SK-N-SH (cell line): ENCODE measurements at regions not wholly inside any gene's neighbourhood (a gene's known extent, or its start where the extent isn't known, plus 50 kb on each side); places are given as distances from the start of the nearest gene placed in this dataset.
"Not testable (repeated sequence)": the region's sequence is repeated elsewhere in the genome, so short reads cannot be mapped to it uniquely, and the experiment has no call there.

Experiments
- CTCF ChIA-PET: fragments of 300-600, 350-600 bp; formaldehyde crosslinking; extraction: SDS; loops from one replicate; lab custom pipeline; 2021; lab: Yijun Ruan, JAX
- POLR2A ChIA-PET: fragments of 350-600 bp; sonication (Branson Sonifier 250); formaldehyde crosslinking; extraction: SDS; loops from one replicate; lab custom pipeline; 2020; ENCODE audit warnings: antibody characterized with exemption, inconsistent platforms; lab: Yijun Ruan, JAX
- DNase-seq: peaks from one replicate; pipeline ENCODE4 v3.0.0; 2012
- H2AFZ ChIP-seq: fragments of 200-600 bp; sonication (generic); 2 replicates; pipeline ENCODE4 v1.8.1; 2016; ENCODE audit warnings: antibody characterized with exemption, mild to moderate bottlenecking, low read depth
- H3F3A ChIP-seq: fragments of 200-600 bp; sonication (generic); replicated peaks from 2 replicates; pipeline ENCODE3; 2016; ENCODE audit warnings: antibody characterized with exemption, mild to moderate bottlenecking; ENCODE audit not compliant: insufficient read depth
- H3K27ac ChIP-seq, 2 experiments: fragments of 200-500 bp in 1 of 2; fragments of 200-600 bp in 1 of 2; sonication (Bioruptor generic) in 1 of 2; sonication (generic), shearing (Covaris generic) in 1 of 2; 2 replicates each; pipeline versions ENCODE4 v1.5.1 to v1.6.1; 2014 to 2016; ENCODE audit warnings: low read depth in 2 of 2, inconsistent platforms in 1 of 2, low read length in 1 of 2, mild to moderate bottlenecking in 1 of 2, mixed read lengths in 1 of 2
- H3K27me3 ChIP-seq: fragments of 200-600 bp; sonication (generic), shearing (Covaris generic); 2 replicates; pipeline ENCODE4 v1.6.1; 2016; ENCODE audit warnings: mixed run types; ENCODE audit not compliant: insufficient read depth
- H3K36me3 ChIP-seq, 2 experiments: fragments of 200-500 bp in 1 of 2; fragments of 200-600 bp in 1 of 2; sonication (Bioruptor generic) in 1 of 2; sonication (generic) in 1 of 2; replicated peaks in 1 of 2; 2 replicates each; pipeline versions ENCODE3 to v1.5.1; 2014 to 2016; ENCODE audit warnings: low read length in 1 of 2, mild to moderate bottlenecking in 1 of 2; ENCODE audit not compliant: insufficient read depth in 2 of 2, control insufficient read depth in 1 of 2
- H3K4me1 ChIP-seq, 2 experiments: fragments of 200-500 bp in 1 of 2; fragments of 200-600 bp in 1 of 2; sonication (Bioruptor generic) in 1 of 2; sonication (generic), shearing (Covaris generic) in 1 of 2; 2 replicates each; pipeline versions ENCODE4 v1.5.1 to v1.6.1; 2014 to 2016; ENCODE audit warnings: low read depth in 1 of 2, low read length in 1 of 2, mixed run types in 1 of 2; ENCODE audit not compliant: insufficient read depth in 2 of 2, control insufficient read depth in 1 of 2
- H3K4me2 ChIP-seq: fragments of 200-600 bp; sonication (generic), shearing (Covaris generic); 2 replicates; pipeline ENCODE4 v1.6.1; 2017; ENCODE audit warnings: mixed run types
- H3K4me3 ChIP-seq, 2 experiments: fragments of 200-500 bp in 1 of 2; fragments of 200-600 bp in 1 of 2; sonication (Bioruptor generic) in 1 of 2; sonication (generic), shearing (Covaris generic) in 1 of 2; 2 replicates each; pipeline versions ENCODE4 v1.5.1 to v1.8.1; 2014 to 2016; ENCODE audit warnings: low read depth in 2 of 2, inconsistent platforms in 1 of 2, low read length in 1 of 2, mild to moderate bottlenecking in 1 of 2, mixed read lengths in 1 of 2, moderate library complexity in 1 of 2
- H3K79me2 ChIP-seq: fragments of 200-600 bp; sonication (generic); 2 replicates; pipeline ENCODE4 v1.8.1; 2017; ENCODE audit warnings: mild to moderate bottlenecking; ENCODE audit not compliant: insufficient read depth
- H3K9ac ChIP-seq: fragments of 200-600 bp; sonication (generic); 2 replicates; pipeline ENCODE4 v1.6.1; 2017; ENCODE audit warnings: mixed run types
- H3K9me2 ChIP-seq: fragments of 200-600 bp; sonication (generic); 2 replicates; pipeline ENCODE4 v1.6.1; 2017; ENCODE audit warnings: mixed run types
- H3K9me3 ChIP-seq: fragments of 200-600 bp; sonication (generic); 2 replicates; pipeline ENCODE4 v1.6.1; 2017; ENCODE audit warnings: mixed run types, mild to moderate bottlenecking, moderate library complexity
- H4K20me1 ChIP-seq: fragments of 200-600 bp; sonication (generic); 2 replicates; pipeline ENCODE4 v1.6.1; 2017; ENCODE audit warnings: mild to moderate bottlenecking, mixed run types; ENCODE audit not compliant: insufficient read depth
- EP300 ChIP-seq, 2 experiments: IDR thresholded peaks; 2 replicates each; pipeline versions ENCODE4 v1.4.0 to v1.6.1; 2012; ENCODE audit warnings: borderline replicate concordance in 1 of 2, low read depth in 1 of 2, low read length in 1 of 2
- FOSL2 ChIP-seq: IDR thresholded peaks from 2 replicates; pipeline ENCODE4 v1.4.0; 2012; ENCODE audit warnings: low read depth, mild to moderate bottlenecking, moderate library complexity, borderline replicate concordance
- FOXM1 ChIP-seq: IDR thresholded peaks from 2 replicates; pipeline ENCODE4 v1.4.0; 2012; ENCODE audit warnings: low read depth, mild to moderate bottlenecking
- GABPA ChIP-seq: IDR thresholded peaks from 2 replicates; pipeline ENCODE4 v1.4.0; 2012; ENCODE audit warnings: low read depth, mild to moderate bottlenecking
- JUND ChIP-seq: IDR thresholded peaks from 2 replicates; pipeline ENCODE4 v1.4.0; 2012
- MXI1 ChIP-seq: IDR thresholded peaks from 2 replicates; pipeline ENCODE4 v1.6.1; 2012; ENCODE audit warnings: mild to moderate bottlenecking, low read depth, low read length, improper control_type of control experiment
- NFIC ChIP-seq: IDR thresholded peaks from 2 replicates; pipeline ENCODE4 v1.4.0; 2012; ENCODE audit warnings: borderline replicate concordance
- RAD21 ChIP-seq: IDR thresholded peaks from 2 replicates; pipeline ENCODE4 v1.6.1; 2012; ENCODE audit warnings: mild to moderate bottlenecking, low read length
- SIN3A ChIP-seq: IDR thresholded peaks from 2 replicates; pipeline ENCODE4 v1.6.1; 2012; ENCODE audit warnings: low read depth, mild to moderate bottlenecking, low read length, moderate library complexity, borderline replicate concordance
- SMC3 ChIP-seq: IDR thresholded peaks from 2 replicates; pipeline ENCODE4 v1.6.1; 2012; ENCODE audit warnings: low read depth, low read length, improper control_type of control experiment
- TCF12 ChIP-seq: IDR thresholded peaks from 2 replicates; pipeline ENCODE4 v1.4.0; 2012
- WGBS: methylation state at CpG from one replicate; pipeline ENCODE4 v1.1.6; 2017; ENCODE audit warnings: low lambda C conversion rate; 5-methylcytosine and 5-hydroxymethylcytosine counted together
- TF ChIP-seq, protein P1 (sequence below): fragments of 200-600 bp; sonication (generic); IDR thresholded peaks from 2 replicates; pipeline ENCODE4 v1.6.1; 2017; ENCODE audit warnings: antibody characterized with exemption, mild to moderate bottlenecking, moderate library complexity
- TF ChIP-seq, protein P2 (sequence below): fragments of 150-350 bp; IDR thresholded peaks from 2 replicates; pipeline ENCODE4 v1.6.1; 2017; ENCODE audit warnings: antibody characterized with exemption, low read length, low read depth, borderline replicate concordance
- TF ChIP-seq, protein P3 (sequence below): fragments of 150-350 bp; IDR thresholded peaks from 2 replicates; pipeline ENCODE4 v1.6.1; 2016; ENCODE audit warnings: mild to moderate bottlenecking, low read depth, low read length
- TF ChIP-seq, protein P4 (sequence below): IDR thresholded peaks from 2 replicates; pipeline ENCODE4; 2012
- TF ChIP-seq, protein P5 (sequence below): IDR thresholded peaks from 2 replicates; pipeline ENCODE4 v1.4.0; 2012; ENCODE audit warnings: low read depth
- TF ChIP-seq, protein P6 (sequence below): IDR thresholded peaks from 2 replicates; pipeline ENCODE4 v1.4.0; 2012; ENCODE audit warnings: low read depth, borderline replicate concordance

DNA sequence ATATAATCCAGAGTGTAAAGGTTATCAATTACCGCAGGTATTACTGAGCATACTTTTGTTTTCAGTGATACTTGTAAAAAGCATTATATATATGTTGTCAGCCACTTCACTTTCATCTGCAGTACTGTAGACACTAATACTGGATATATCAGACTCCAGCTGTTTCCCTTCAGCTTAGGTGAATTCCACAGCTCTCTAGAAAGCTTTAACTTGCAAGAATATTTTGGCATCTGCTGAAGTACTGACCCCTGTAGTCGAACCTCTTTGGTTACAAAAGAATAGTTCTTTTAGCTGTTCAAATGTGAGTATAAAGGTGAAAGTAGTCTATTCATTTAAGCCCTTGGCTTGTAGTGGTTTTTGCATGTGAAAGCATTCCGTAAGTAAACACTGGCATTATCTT, 1222.7 kb upstream of the TENM3 start (continued):
- TF ChIP-seq JUND = no peak
- no peak for TF ChIP-seq MXI1

DNA sequence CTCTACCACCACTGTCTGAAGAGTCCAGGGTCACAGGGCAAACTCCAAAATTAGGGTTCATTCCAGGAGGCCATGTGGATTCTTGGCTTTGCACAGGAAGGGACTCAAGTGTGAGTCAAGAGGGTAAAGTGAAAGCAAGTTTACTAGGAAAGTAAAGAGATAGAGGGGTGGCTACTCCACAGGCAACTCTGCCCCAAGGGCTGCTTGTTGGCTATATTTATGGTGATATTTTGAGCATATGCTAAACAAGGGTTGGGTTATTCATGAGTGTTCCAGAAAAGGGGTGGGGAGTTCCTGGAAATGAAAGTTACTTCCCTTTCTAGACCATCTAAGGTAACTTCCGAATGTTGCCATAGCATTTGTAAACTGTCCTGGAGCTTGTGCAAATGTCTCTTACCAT, 1222.0 kb upstream of the TENM3 start:
- no peaks in the 10 kb centered on the region for H3K27me3 ChIP-seq
- no peaks in the 10 kb centered on the region for H3K9me3 ChIP-seq
- H3K4me2 ChIP-seq = no peak overlapping the region
- DNase-seq = no peak
- H4K20me1 ChIP-seq = no peaks in the 10 kb centered on the region
- no peak overlapping the region for H3K9ac ChIP-seq
- no peaks in the 10 kb centered on the region for H3K9me2 ChIP-seq
- no peaks in the 10 kb centered on the region for H3F3A ChIP-seq
- no peaks in the 10 kb centered on the region for H3K36me3 ChIP-seq
- no peaks in the 10 kb centered on the region for H3K4me1 ChIP-seq
- no peak overlapping the region for H3K27ac ChIP-seq
- no peaks in the 10 kb centered on the region for H3K79me2 ChIP-seq
- ChIA-PET POLR2A (no interaction called here), CTCF (no interaction called here)
- 58% methylated on average over 1 of the region's 1 CpG for WGBS
- H2AFZ ChIP-seq = no peak overlapping the region
- H3K4me3 ChIP-seq = no peak overlapping the region
- no peak for TF ChIP-seq TCF12
- no peak for TF ChIP-seq RAD21
- TF ChIP-seq JUND = no peak
- no peak for TF ChIP-seq FOSL2
- TF ChIP-seq FOXM1 = no peak
- TF ChIP-seq, protein P1, sequence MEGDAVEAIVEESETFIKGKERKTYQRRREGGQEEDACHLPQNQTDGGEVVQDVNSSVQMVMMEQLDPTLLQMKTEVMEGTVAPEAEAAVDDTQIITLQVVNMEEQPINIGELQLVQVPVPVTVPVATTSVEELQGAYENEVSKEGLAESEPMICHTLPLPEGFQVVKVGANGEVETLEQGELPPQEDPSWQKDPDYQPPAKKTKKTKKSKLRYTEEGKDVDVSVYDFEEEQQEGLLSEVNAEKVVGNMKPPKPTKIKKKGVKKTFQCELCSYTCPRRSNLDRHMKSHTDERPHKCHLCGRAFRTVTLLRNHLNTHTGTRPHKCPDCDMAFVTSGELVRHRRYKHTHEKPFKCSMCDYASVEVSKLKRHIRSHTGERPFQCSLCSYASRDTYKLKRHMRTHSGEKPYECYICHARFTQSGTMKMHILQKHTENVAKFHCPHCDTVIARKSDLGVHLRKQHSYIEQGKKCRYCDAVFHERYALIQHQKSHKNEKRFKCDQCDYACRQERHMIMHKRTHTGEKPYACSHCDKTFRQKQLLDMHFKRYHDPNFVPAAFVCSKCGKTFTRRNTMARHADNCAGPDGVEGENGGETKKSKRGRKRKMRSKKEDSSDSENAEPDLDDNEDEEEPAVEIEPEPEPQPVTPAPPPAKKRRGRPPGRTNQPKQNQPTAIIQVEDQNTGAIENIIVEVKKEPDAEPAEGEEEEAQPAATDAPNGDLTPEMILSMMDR = no peak
- no peak for TF ChIP-seq GABPA
- no peak for TF ChIP-seq SMC3
- no peak for TF ChIP-seq MXI1
- no peak for TF ChIP-seq NFIC
- TF ChIP-seq, protein P2, sequence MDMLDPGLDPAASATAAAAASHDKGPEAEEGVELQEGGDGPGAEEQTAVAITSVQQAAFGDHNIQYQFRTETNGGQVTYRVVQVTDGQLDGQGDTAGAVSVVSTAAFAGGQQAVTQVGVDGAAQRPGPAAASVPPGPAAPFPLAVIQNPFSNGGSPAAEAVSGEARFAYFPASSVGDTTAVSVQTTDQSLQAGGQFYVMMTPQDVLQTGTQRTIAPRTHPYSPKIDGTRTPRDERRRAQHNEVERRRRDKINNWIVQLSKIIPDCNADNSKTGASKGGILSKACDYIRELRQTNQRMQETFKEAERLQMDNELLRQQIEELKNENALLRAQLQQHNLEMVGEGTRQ = no peak
- TF ChIP-seq EP300 (IDR thresholded peaks at IDR 0.05; ENCODE audit: borderline replicate concordance in 1 of 2, low read depth in 1 of 2, low read length in 1 of 2) = no peak
- TF ChIP-seq, protein P3, sequence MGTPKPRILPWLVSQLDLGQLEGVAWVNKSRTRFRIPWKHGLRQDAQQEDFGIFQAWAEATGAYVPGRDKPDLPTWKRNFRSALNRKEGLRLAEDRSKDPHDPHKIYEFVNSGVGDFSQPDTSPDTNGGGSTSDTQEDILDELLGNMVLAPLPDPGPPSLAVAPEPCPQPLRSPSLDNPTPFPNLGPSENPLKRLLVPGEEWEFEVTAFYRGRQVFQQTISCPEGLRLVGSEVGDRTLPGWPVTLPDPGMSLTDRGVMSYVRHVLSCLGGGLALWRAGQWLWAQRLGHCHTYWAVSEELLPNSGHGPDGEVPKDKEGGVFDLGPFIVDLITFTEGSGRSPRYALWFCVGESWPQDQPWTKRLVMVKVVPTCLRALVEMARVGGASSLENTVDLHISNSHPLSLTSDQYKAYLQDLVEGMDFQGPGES = no peak
- TF ChIP-seq, protein P4, sequence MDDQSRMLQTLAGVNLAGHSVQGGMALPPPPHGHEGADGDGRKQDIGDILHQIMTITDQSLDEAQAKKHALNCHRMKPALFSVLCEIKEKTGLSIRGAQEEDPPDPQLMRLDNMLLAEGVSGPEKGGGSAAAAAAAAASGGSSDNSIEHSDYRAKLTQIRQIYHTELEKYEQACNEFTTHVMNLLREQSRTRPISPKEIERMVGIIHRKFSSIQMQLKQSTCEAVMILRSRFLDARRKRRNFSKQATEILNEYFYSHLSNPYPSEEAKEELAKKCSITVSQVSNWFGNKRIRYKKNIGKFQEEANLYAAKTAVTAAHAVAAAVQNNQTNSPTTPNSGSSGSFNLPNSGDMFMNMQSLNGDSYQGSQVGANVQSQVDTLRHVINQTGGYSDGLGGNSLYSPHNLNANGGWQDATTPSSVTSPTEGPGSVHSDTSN = no peak
- TF ChIP-seq SIN3A = no peak
- TF ChIP-seq, protein P5, sequence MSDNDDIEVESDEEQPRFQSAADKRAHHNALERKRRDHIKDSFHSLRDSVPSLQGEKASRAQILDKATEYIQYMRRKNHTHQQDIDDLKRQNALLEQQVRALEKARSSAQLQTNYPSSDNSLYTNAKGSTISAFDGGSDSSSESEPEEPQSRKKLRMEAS = no peak
- TF ChIP-seq, protein P6, sequence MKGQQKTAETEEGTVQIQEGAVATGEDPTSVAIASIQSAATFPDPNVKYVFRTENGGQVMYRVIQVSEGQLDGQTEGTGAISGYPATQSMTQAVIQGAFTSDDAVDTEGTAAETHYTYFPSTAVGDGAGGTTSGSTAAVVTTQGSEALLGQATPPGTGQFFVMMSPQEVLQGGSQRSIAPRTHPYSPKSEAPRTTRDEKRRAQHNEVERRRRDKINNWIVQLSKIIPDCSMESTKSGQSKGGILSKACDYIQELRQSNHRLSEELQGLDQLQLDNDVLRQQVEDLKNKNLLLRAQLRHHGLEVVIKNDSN = no peak

DNA sequence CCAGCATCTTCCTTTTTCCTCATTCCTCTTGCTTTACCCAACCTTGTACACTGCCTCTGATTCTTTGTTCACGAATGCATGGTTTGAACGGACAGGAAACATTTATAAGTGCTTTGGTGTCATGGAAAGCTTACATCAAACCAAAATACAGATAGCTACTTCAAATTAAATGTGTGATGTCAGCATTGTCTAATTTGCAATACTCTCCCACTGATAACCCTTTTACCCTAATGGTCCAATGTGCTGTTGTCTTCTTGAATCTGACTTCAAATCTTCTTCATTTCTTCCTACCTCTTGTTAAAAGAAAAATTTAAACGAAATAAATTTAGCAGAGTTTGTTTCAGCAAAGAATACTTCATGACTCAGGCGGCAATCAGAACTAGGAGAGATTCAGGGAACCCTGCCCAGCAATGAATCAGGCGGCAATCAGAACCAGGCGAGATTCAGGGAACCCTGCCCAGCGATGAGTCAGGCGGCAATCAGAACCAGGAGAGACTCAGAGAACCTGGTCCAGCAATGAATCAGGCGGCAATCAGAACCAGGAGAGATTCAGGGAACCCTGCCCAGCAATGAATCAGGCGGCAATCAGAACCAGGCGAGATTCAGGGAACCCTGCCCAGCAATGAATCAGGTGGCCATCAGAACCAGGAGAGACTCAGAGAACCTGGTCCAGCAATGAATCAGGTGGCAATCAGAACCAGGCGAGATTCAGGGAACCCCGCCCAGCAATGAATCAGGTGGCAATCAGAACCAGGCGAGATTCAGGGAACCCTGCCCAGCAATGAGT, 1212.9 kb upstream of the TENM3 start:
- H3K27me3 ChIP-seq, H3K27ac ChIP-seq, H3K36me3 ChIP-seq, CTCF ChIA-PET, H3K79me2 ChIP-seq, H3K4me2 ChIP-seq, H3K9me3 ChIP-seq, DNase-seq, H3K9me2 ChIP-seq, H3K4me3 ChIP-seq, H3F3A ChIP-seq, POLR2A ChIA-PET, H3K4me1 ChIP-seq, H3K9ac ChIP-seq, H4K20me1 ChIP-seq, H2AFZ ChIP-seq: not testable (repeated sequence)
- 48% methylated on average over 14 of the region's 14 CpGs for WGBS
